Colonic mucosa (tissue), 4 donors: ENCODE measurements at regions not wholly inside any gene's neighbourhood (a gene's known extent, or its start where the extent isn't known, plus 50 kb on each side); places are given as distances from the start of the nearest gene placed in this dataset.

Source experiments
- DNase-seq: peaks from one replicate; pipeline ENCODE4 v3.0.0-alpha.2; 2020
- H3K27ac ChIP-seq: fragments of 200-600 bp; one replicate; pipeline ENCODE4 v1.8.0; 2021
- H3K27me3 ChIP-seq: fragments of 200-600 bp; one replicate; pipeline ENCODE4 v1.8.0; 2021
- H3K36me3 ChIP-seq: fragments of 200-600 bp; one replicate; pipeline ENCODE4 v1.8.0; 2021
- H3K4me1 ChIP-seq: fragments of 200-600 bp; one replicate; pipeline ENCODE4 v1.8.0; 2021; ENCODE audit warnings: mild to moderate bottlenecking
- H3K4me3 ChIP-seq: fragments of 200-600 bp; one replicate; pipeline ENCODE4 v1.8.0; 2021
- H3K9ac ChIP-seq, 2 donors: one replicate each; pipeline ENCODE4 v1.7.0; 2013; ENCODE audit warnings: control low read depth in 2 of 2, low read depth in 2 of 2, low read length in 2 of 2
- H3K9me3 ChIP-seq: fragments of 200-600 bp; one replicate; pipeline ENCODE4 v1.8.0; 2021
- CTCF ChIP-seq: fragments of 200-600 bp; IDR thresholded peaks from one replicate; pipeline ENCODE4 v1.8.0; 2022; ENCODE audit warnings: antibody characterized with exemption, mild to moderate bottlenecking
- intact Hi-C: fragments of 100-400 bp; cut with DNase I; formaldehyde crosslinking; loops from one replicate; pipeline ENCODE4 v1.14.1; 2022
- donor health status: healthy.
- donor health status: DM: no; HTN: no; CAD: no.
- donor health status: DM: no; HTN: no; CAD: no.

- Histone ChIP-seq H3K4me1 (peaks cover 7% of the 10 kb centered on the region), H3K27ac (no peak overlapping the region), H3K4me3 (no peak overlapping the region), H3K9ac (no peak overlapping the region), H3K36me3 (no peaks in the 10 kb centered on the region), H3K9me3 (no peaks in the 10 kb centered on the region), H3K27me3 (no peaks in the 10 kb centered on the region)
- TF ChIP-seq CTCF: no peak
- no peak for DNase-seq
- intact Hi-C loops: no loop called here
Measured at GRCh38 chr3:46107682-46108081, 80.4 kb upstream of the XCR1 start.

- no peak for DNase-seq
- Histone ChIP-seq H3K9ac (no peak overlapping the region), H3K27me3 (no peaks in the 10 kb centered on the region), H3K4me1 (peaks cover 2% of the 10 kb centered on the region), H3K27ac (no peak overlapping the region), H3K4me3 (no peak overlapping the region), H3K36me3 (no peaks in the 10 kb centered on the region), H3K9me3 (no peaks in the 10 kb centered on the region)
- intact Hi-C loops: no loop called here
- no peak for TF ChIP-seq CTCF
Measured at GRCh38 chr3:46105306-46105919, 78.1 kb upstream of the XCR1 start.

GRCh38 chr3:46104706-46105105, 77.4 kb upstream of the XCR1 start:
- Histone ChIP-seq H3K27ac (no peak overlapping the region), H3K4me1 (no peaks in the 10 kb centered on the region), H3K4me3 (no peak overlapping the region), H3K9ac (no peak overlapping the region), H3K9me3 (no peaks in the 10 kb centered on the region), H3K27me3 (no peaks in the 10 kb centered on the region), H3K36me3 (no peaks in the 10 kb centered on the region)
- no peak for DNase-seq
- TF ChIP-seq CTCF: no peak
- intact Hi-C loops: no loop called here

GRCh38 chr3:46102780-46103130, 75.5 kb upstream of the XCR1 start:
- intact Hi-C loops: no loop called here
- no peak for TF ChIP-seq CTCF
- Histone ChIP-seq H3K9ac (no peak overlapping the region), H3K27ac (no peak overlapping the region), H3K4me1 (no peaks in the 10 kb centered on the region), H3K27me3 (no peaks in the 10 kb centered on the region), H3K36me3 (no peaks in the 10 kb centered on the region), H3K9me3 (no peaks in the 10 kb centered on the region), H3K4me3 (no peak overlapping the region)
- DNase-seq: no peak

GRCh38 chr3:46102059-46102779, 74.9 kb upstream of the XCR1 start:
- Histone ChIP-seq H3K9me3 (no peaks in the 10 kb centered on the region), H3K27me3 (no peaks in the 10 kb centered on the region), H3K36me3 (no peaks in the 10 kb centered on the region), H3K27ac (no peak overlapping the region), H3K4me1 (no peaks in the 10 kb centered on the region), H3K4me3 (no peak overlapping the region), H3K9ac (no peak overlapping the region)
- no peak for TF ChIP-seq CTCF
- intact Hi-C loops: no loop called here
- no peak for DNase-seq
